ENCODE measurements at regions not wholly inside any gene's neighbourhood (a gene's known extent, or its start where the extent isn't known, plus 50 kb on each side); places are given as distances from the start of the nearest gene placed in this dataset.

GRCh38 chr3:193825617-193826016, 232.6 kb downstream of the OPA1 start:
- peaks cover 23 to 40% of the 10 kb centered on the region in 2 experiments for H3K4me1 ChIP-seq (ENCODE audit: control insufficient read depth in 1 of 2, insufficient read depth in 2 of 2, low read length in 2 of 2)
- no peak overlapping the region for H2AFZ ChIP-seq (ENCODE audit: low read depth, low read length, poor library complexity, severe bottlenecking)
- H3K27ac ChIP-seq (ENCODE audit: low read depth, low read length), result no peak overlapping the region
- no peaks in the 10 kb centered on the region for H3K9me3 ChIP-seq (ENCODE audit: control insufficient read depth in 1 of 2, insufficient read depth in 1 of 2, low read depth in 1 of 2, low read length in 2 of 2)
- no peaks in the 10 kb centered on the region for H3K79me2 ChIP-seq (ENCODE audit: insufficient read depth, low read length)
- TF ChIP-seq CEBPB (IDR thresholded peaks at IDR 0.05; ENCODE audit: low read depth) (no peak), TCF7L2 (IDR thresholded peaks at IDR 0.05; ENCODE audit: borderline replicate concordance, extremely low read depth, insufficient read depth, insufficient read length) (no peak), ZBTB33 (IDR thresholded peaks at IDR 0.05; ENCODE audit: extremely low read depth, insufficient replicate concordance, low read length) (no peak), POLR2AphosphoS5 (IDR thresholded peaks at IDR 0.05; ENCODE audit: low read depth, low read length) (no peak)
- ChIA-PET RAD21 (ENCODE audit: low non-redundant PET in 1 of 2, low total read pairs in 2 of 2, uncharacterized antibody in 2 of 2, unreplicated experiment in 2 of 2) (no interaction called here), POLR2A (no interaction called here), CTCF (no interaction called here)
- no peaks in the 10 kb centered on the region for H4K20me1 ChIP-seq (ENCODE audit: insufficient read depth)
- DNase-seq (ENCODE audit: low read depth, low spot score) (no peak), ATAC-seq (no peak)
- no peaks in the 10 kb centered on the region for H3K9me2 ChIP-seq (ENCODE audit: insufficient read depth)
- no TSS peak for BruUV-seq (replicated peaks)
- H3K4me3 ChIP-seq (replicated peaks in 1 of 2; ENCODE audit: low read depth in 1 of 2, low read length in 2 of 2), result no peak overlapping the region
- H3K4me2 ChIP-seq (ENCODE audit: low read length), result no peak overlapping the region
- no peaks in the 10 kb centered on the region for H3K27me3 ChIP-seq (ENCODE audit: insufficient read depth, low read length)
- intact Hi-C loops (cut with micrococcal nuclease), result no loop called here
- H3K9ac ChIP-seq (ENCODE audit: low read length), result no peak overlapping the region
- H3K36me3 ChIP-seq (ENCODE audit: control insufficient read depth in 1 of 2, insufficient read depth in 2 of 2, low read length in 2 of 2), result no peaks in the 10 kb centered on the region

GRCh38 chr3:193826159-193826795, 233.3 kb downstream of the OPA1 start:
- POLR2A ChIA-PET, result interaction anchor here (0.6 kb wide), 1 partner anchor 212 kb away, joined by 6 read pairs; no protein-coding TSS in a partner anchor
- no peak for ATAC-seq
- no peak overlapping the region for H3K27ac ChIP-seq (ENCODE audit: low read depth, low read length)

More at GRCh38 chr3:193826159-193826795, 233.3 kb downstream of the OPA1 start:
- Histone ChIP-seq H3K4me3 (replicated peaks in 1 of 2; ENCODE audit: low read depth in 1 of 2, low read length in 2 of 2) (no peak overlapping the region), H3K79me2 (ENCODE audit: insufficient read depth, low read length) (no peaks in the 10 kb centered on the region), H3K9ac (ENCODE audit: low read length) (no peak overlapping the region), H3K9me3 (ENCODE audit: control insufficient read depth in 1 of 2, insufficient read depth in 1 of 2, low read depth in 1 of 2, low read length in 2 of 2) (no peaks in the 10 kb centered on the region), H4K20me1 (ENCODE audit: insufficient read depth) (no peaks in the 10 kb centered on the region), H3K27me3 (ENCODE audit: insufficient read depth, low read length) (no peaks in the 10 kb centered on the region), H3K36me3 (ENCODE audit: control insufficient read depth in 1 of 2, insufficient read depth in 2 of 2, low read length in 2 of 2) (no peaks in the 10 kb centered on the region), H3K4me1 (ENCODE audit: control insufficient read depth in 1 of 2, insufficient read depth in 2 of 2, low read length in 2 of 2) (peaks cover 23 to 42% of the 10 kb centered on the region in 2 experiments), H3K4me2 (ENCODE audit: low read length) (no peak overlapping the region), H2AFZ (ENCODE audit: low read depth, low read length, poor library complexity, severe bottlenecking) (no peak overlapping the region), H3K9me2 (ENCODE audit: insufficient read depth) (no peaks in the 10 kb centered on the region)
- no peak for DNase-seq (ENCODE audit: low read depth, low spot score)
- BruUV-seq (replicated peaks), result no TSS peak
- ChIA-PET CTCF (no interaction called here), RAD21 (ENCODE audit: low non-redundant PET in 1 of 2, low total read pairs in 2 of 2, uncharacterized antibody in 2 of 2, unreplicated experiment in 2 of 2) (no interaction called here)
- TF ChIP-seq YY1 (IDR thresholded peaks at IDR 0.05; ENCODE audit: extremely low read depth, insufficient replicate concordance, low read depth, low read length) (no peak), SRF (IDR thresholded peaks at IDR 0.05; ENCODE audit: low read depth) (no peak), RAD21 (IDR thresholded peaks at IDR 0.05; ENCODE audit: low read depth) (no peak), EZH2phosphoT487 (IDR thresholded peaks at IDR 0.05; ENCODE audit: borderline replicate concordance) (no peak), POLR2A (IDR thresholded peaks at IDR 0.05; ENCODE audit: borderline replicate concordance, extremely low read depth, insufficient read depth, insufficient read length) (no peak), ZNF274 (IDR thresholded peaks at IDR 0.05; ENCODE audit: low read depth, low read length) (no peak)
- intact Hi-C loops (cut with micrococcal nuclease), result no loop called here
